Hepatocyte (in vitro differentiated cells): ENCODE measurements at regions not wholly inside any gene's neighbourhood (a gene's known extent, or its start where the extent isn't known, plus 50 kb on each side); places are given as distances from the start of the nearest gene placed in this dataset.

Source experiments
- DNase-seq: peaks from one replicate; pipeline ENCODE4 v3.0.0-alpha.2; 2016; ENCODE audit warnings: low spot score
- H2AFZ ChIP-seq: fragments of 200-600 bp; sonication (generic); 2 replicates; pipeline ENCODE4 v1.6.0; 2016; ENCODE audit warnings: antibody characterized with exemption, mild to moderate bottlenecking
- H3K27ac ChIP-seq: fragments of 200-600 bp; sonication (generic); 2 replicates; pipeline ENCODE4 v1.5.1; 2016; ENCODE audit warnings: mild to moderate bottlenecking
- H3K27me3 ChIP-seq: fragments of 200-600 bp; sonication (generic); 2 replicates; pipeline ENCODE4 v1.6.1; 2016
- H3K36me3 ChIP-seq: fragments of 200-600 bp; sonication (generic); replicated peaks from 2 replicates; pipeline ENCODE4 v1.5.1; 2016; ENCODE audit warnings: low read depth; ENCODE audit not compliant: insufficient read depth
- H3K4me1 ChIP-seq: fragments of 200-600 bp; sonication (generic); 2 replicates; pipeline ENCODE4 v1.5.1; 2016; ENCODE audit warnings: mild to moderate bottlenecking, moderate library complexity; ENCODE audit not compliant: insufficient read depth
- H3K4me2 ChIP-seq: fragments of 200-600 bp; sonication (generic); 2 replicates; pipeline ENCODE4 v1.6.0; 2016
- H3K4me3 ChIP-seq: fragments of 200-600 bp; sonication (generic); 2 replicates; pipeline ENCODE4 v1.5.1; 2016; ENCODE audit warnings: mild to moderate bottlenecking
- H3K79me2 ChIP-seq: fragments of 200-600 bp; sonication (generic); 2 replicates; pipeline ENCODE4 v1.6.0; 2017; ENCODE audit warnings: mild to moderate bottlenecking
- H3K9me2 ChIP-seq: fragments of 200-600 bp; sonication (generic); replicated peaks from 2 replicates; pipeline ENCODE4 v1.6.0; 2017; ENCODE audit warnings: mild to moderate bottlenecking; ENCODE audit not compliant: insufficient read depth
- H3K9me3 ChIP-seq: fragments of 200-600 bp; sonication (generic); 2 replicates; pipeline ENCODE4 v1.5.1; 2016; ENCODE audit warnings: low read depth, mild to moderate bottlenecking
- H4K20me1 ChIP-seq: fragments of 200-600 bp; sonication (generic); 2 replicates; pipeline ENCODE4 v1.6.0; 2016; ENCODE audit warnings: mild to moderate bottlenecking; ENCODE audit not compliant: insufficient read depth, poor library complexity, severe bottlenecking
- EZH2 ChIP-seq: fragments of 200-600 bp; sonication (generic); IDR thresholded peaks from 2 replicates; pipeline ENCODE4 v1.6.1; 2016; ENCODE audit warnings: antibody characterized with exemption, mild to moderate bottlenecking, borderline replicate concordance
- EZH2phosphoT487 ChIP-seq: fragments of 200-600 bp; sonication (generic); IDR thresholded peaks from one replicate; pipeline ENCODE4 v1.6.1; 2018; ENCODE audit warnings: antibody characterized with exemption, mild to moderate bottlenecking, low read depth, moderate library complexity; ENCODE audit not compliant: unreplicated experiment, severe bottlenecking
- WGBS: methylation state at CpG from one replicate; pipeline ENCODE4 v1.1.6; 2016; ENCODE audit warnings: low lambda C conversion rate; ENCODE audit errors: missing lambda C conversion rate; 5-methylcytosine and 5-hydroxymethylcytosine counted together
- TF ChIP-seq, protein P1 (sequence below): fragments of 200-600 bp; sonication (generic); IDR thresholded peaks from 2 replicates; pipeline ENCODE4 v1.5.1; 2016; ENCODE audit warnings: antibody characterized with exemption, mild to moderate bottlenecking; ENCODE audit not compliant: poor library complexity

DNA sequence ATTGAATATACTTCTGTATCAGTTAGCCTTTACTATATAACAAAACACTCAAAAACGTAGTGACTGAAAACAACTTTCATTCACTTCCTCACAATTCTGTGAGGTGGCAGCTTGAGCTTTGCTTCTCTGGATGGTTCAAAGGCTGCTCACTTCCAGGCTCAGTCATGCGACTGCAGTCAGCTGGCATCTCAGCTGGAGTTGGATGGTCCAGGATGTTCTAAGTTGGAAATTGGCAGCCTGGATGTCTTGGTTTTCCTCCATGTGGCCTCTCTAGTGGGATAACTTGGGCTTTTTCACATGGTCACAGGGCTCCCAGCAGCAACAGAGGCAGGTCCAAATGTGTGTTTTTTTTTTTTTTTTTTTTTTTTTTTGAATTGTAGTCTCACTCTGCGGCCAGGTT lies 204.4 kb downstream of the LACC1 start:
- H3K4me1 ChIP-seq = no peaks in the 10 kb centered on the region
- no peak for DNase-seq
- H2AFZ ChIP-seq = no peak overlapping the region
- H3K27ac ChIP-seq = no peak overlapping the region
- H3K9me2 ChIP-seq = no peaks in the 10 kb centered on the region
- H4K20me1 ChIP-seq = no peaks in the 10 kb centered on the region
- no peak overlapping the region for H3K4me2 ChIP-seq
- no peak overlapping the region for H3K4me3 ChIP-seq
- no peaks in the 10 kb centered on the region for H3K36me3 ChIP-seq
- H3K27me3 ChIP-seq = no peaks in the 10 kb centered on the region
- H3K79me2 ChIP-seq = no peaks in the 10 kb centered on the region
- no peaks in the 10 kb centered on the region for H3K9me3 ChIP-seq
- TF ChIP-seq EZH2 (no peak), EZH2phosphoT487 (no peak)
- TF ChIP-seq, protein P1, sequence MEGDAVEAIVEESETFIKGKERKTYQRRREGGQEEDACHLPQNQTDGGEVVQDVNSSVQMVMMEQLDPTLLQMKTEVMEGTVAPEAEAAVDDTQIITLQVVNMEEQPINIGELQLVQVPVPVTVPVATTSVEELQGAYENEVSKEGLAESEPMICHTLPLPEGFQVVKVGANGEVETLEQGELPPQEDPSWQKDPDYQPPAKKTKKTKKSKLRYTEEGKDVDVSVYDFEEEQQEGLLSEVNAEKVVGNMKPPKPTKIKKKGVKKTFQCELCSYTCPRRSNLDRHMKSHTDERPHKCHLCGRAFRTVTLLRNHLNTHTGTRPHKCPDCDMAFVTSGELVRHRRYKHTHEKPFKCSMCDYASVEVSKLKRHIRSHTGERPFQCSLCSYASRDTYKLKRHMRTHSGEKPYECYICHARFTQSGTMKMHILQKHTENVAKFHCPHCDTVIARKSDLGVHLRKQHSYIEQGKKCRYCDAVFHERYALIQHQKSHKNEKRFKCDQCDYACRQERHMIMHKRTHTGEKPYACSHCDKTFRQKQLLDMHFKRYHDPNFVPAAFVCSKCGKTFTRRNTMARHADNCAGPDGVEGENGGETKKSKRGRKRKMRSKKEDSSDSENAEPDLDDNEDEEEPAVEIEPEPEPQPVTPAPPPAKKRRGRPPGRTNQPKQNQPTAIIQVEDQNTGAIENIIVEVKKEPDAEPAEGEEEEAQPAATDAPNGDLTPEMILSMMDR = no peak
- 98% methylated on average over 3 of the region's 3 CpGs for WGBS

DNA sequence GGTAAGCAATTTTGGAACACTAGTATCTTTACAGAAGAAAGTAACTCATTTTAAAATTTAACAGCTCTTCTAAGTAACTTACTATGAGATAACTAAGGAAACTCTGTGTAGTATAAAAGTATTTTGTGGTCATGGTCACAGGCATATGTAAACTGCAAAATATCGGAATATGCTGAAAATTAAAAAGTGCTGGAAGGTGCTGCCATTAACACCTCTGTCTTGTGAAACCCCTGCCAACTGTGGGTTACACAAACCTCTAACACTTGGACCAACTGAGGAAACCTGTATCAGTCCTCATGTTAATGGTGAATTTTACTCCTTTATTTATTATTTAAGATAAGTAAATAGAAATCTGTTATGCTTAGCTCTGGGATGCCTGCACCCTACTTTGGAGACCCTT lies 206.7 kb downstream of the LACC1 start:
- Histone ChIP-seq H3K79me2 (no peaks in the 10 kb centered on the region), H3K4me3 (no peak overlapping the region), H3K9me3 (no peaks in the 10 kb centered on the region), H2AFZ (no peak overlapping the region), H3K27ac (no peak overlapping the region), H3K9me2 (no peaks in the 10 kb centered on the region), H3K27me3 (no peaks in the 10 kb centered on the region), H4K20me1 (no peaks in the 10 kb centered on the region), H3K4me2 (no peak overlapping the region), H3K36me3 (no peaks in the 10 kb centered on the region), H3K4me1 (no peaks in the 10 kb centered on the region)
- DNase-seq = no peak
- TF ChIP-seq, protein P1 = no peak
- TF ChIP-seq EZH2phosphoT487 = no peak
- WGBS = 93% methylated on average over 1 of the region's 1 CpG

DNA sequence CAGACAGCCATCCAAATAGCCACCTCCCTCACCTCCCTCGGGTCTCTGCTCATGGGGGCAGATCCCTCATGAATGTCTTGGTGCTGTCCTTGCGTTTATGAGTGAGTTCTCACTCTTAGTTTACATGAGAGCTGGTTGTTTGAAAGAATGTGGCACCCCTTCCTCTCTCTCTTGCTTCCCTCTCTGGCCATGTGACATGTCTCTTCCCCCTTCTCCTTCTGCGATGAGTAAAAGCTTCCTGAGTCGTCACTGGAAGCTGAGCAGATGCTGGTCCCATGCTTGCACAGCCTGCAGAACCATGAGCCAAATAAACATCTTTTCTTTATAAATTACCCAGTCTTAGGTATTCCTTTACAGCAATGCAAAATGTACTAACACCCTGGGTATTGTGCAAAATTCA lies 208.7 kb downstream of the LACC1 start:
- H3K4me1 ChIP-seq = peaks cover 8% of the 10 kb centered on the region
- H3K36me3 ChIP-seq = no peaks in the 10 kb centered on the region
- H2AFZ ChIP-seq = no peak overlapping the region
- H3K27ac ChIP-seq = no peak overlapping the region
- H3K4me3 ChIP-seq = no peak overlapping the region
- WGBS = 83% methylated on average over 4 of the region's 4 CpGs
- H3K27me3 ChIP-seq = no peaks in the 10 kb centered on the region
- H3K9me3 ChIP-seq = no peaks in the 10 kb centered on the region
- no peaks in the 10 kb centered on the region for H3K79me2 ChIP-seq
- TF ChIP-seq, protein P1 = no peak
- TF ChIP-seq EZH2phosphoT487 = no peak
- TF ChIP-seq EZH2 = no peak
- H3K9me2 ChIP-seq = no peaks in the 10 kb centered on the region
- no peaks in the 10 kb centered on the region for H4K20me1 ChIP-seq
- no peak overlapping the region for H3K4me2 ChIP-seq
- no peak for DNase-seq

DNA sequence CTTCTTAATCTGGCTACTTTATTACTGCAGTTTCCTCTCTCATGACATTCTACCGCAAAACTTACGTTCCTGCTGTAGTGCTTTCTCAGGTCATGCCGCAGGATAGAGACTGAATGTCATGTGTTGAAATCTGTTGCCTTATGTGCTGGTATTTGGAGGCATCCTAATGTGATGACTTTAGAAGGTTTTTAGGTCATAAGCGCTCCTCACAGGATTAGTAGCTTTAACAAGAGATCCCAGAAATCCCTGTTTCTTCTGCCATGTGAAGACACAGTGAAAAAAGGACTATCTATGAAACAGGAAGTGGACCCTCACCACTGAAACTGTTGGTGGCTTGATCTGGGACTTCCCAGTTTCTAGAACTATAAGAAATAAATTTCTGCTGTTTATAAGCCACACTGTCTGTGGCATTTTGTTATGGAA lies 209.3 kb downstream of the LACC1 start:
- Histone ChIP-seq H3K9me3 (no peaks in the 10 kb centered on the region), H3K27me3 (no peaks in the 10 kb centered on the region), H3K9me2 (no peaks in the 10 kb centered on the region), H3K79me2 (no peaks in the 10 kb centered on the region), H2AFZ (no peak overlapping the region), H3K4me3 (no peak overlapping the region), H3K4me2 (no peak overlapping the region), H3K36me3 (no peaks in the 10 kb centered on the region), H3K4me1 (peaks cover 8% of the 10 kb centered on the region), H3K27ac (no peak overlapping the region), H4K20me1 (no peaks in the 10 kb centered on the region)
- TF ChIP-seq, protein P1 = no peak
- TF ChIP-seq EZH2phosphoT487 (no peak), EZH2 (no peak)
- DNase-seq = no peak
- WGBS = 88% methylated on average over 4 of the region's 4 CpGs
